GM10248 (cell line): ENCODE measurements at regions not wholly inside any gene's neighbourhood (a gene's known extent, or its start where the extent isn't known, plus 50 kb on each side); places are given as distances from the start of the nearest gene placed in this dataset.

ENCODE experiments used
- CTCF ChIA-PET: fragments of 300-600 bp; sonication (Branson Sonifier 250); formaldehyde crosslinking; extraction: SDS; loops from one replicate; lab custom pipeline; 2021; ENCODE audit warnings: antibody characterized with exemption; lab: Yijun Ruan, JAX
- POLR2A ChIA-PET: fragments of 350-650 bp; sonication (Branson Sonifier 250); formaldehyde crosslinking; extraction: SDS; loops from one replicate; lab custom pipeline; 2020; ENCODE audit warnings: antibody characterized with exemption; lab: Yijun Ruan, JAX
- DNase-seq: peaks from one replicate; pipeline ENCODE4 v3.0.0; 2012; ENCODE audit errors: extremely low spot score
- CTCF ChIP-seq: IDR thresholded peaks from 2 replicates; pipeline ENCODE4 v1.5.1; 2012; ENCODE audit warnings: mild to moderate bottlenecking, low read depth; ENCODE audit errors: extremely low read depth, missing control alignments, control extremely low read depth

GRCh38 chr3:178393146-178393545 is 143.1 kb upstream of the KCNMB2 start:
- TF ChIP-seq CTCF, result no peak
- DNase-seq, result no peak
- CTCF ChIA-PET, result interaction anchor here (1.2 to 1.6 kb wide), 2 partner anchors 11 to 30 kb away, joined by 3 read pairs; no protein-coding TSS in a partner anchor
- POLR2A ChIA-PET, result no interaction called here

DNA sequence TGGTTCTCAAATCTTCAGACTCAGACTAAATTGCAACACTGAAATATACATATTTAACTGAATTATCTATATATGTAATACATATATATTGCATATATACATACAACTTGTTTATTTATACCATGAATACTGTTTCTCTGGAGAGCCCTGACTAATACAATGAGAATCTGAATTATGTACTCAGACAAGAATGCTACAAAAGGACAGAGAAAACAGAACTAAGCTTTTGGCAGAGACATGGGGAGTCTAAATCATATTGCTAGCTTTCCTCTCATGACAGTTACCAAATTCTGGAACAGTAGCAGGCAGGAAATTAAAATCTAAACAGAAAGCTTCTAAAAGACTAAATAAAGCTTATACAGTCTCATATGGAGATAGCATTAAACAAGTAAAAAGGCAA is 142.4 kb upstream of the KCNMB2 start:
- DNase-seq, result no peak
- POLR2A ChIA-PET, result no interaction called here
- CTCF ChIA-PET, result interaction anchor here (0.9 to 1.7 kb wide), 5 partner anchors 9 to 602 kb away, joined by 3 to 11 read pairs (median 3); no protein-coding TSS in a partner anchor
- TF ChIP-seq CTCF, result no peak

GRCh38 chr3:178396318-178396717 is 139.9 kb upstream of the KCNMB2 start:
- POLR2A ChIA-PET, result no interaction called here
- DNase-seq, result no peak
- TF ChIP-seq CTCF, result no peak
- CTCF ChIA-PET, result interaction anchor here (0.7 kb wide), 1 partner anchor 13 kb away, joined by 3 read pairs; no protein-coding TSS in a partner anchor

DNA sequence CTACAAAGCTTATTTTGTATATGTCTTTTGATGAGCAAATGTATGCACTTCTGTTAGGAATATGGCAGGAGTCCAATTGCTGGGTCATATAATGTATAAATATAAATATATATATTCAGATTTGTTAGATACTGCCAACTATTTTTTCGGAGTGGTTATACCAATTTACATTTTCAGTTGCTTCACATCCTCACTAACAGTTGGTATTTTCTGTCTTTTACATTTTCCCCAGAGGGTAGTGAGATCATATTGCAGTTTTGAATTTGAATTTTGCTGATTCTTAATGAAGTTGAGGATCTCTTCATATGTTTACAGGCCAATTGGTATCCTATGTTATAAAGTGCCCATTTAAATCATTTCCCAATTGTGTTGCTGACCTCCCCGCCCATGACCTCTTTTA is 139.0 kb upstream of the KCNMB2 start:
- POLR2A ChIA-PET, result no interaction called here
- no peak for TF ChIP-seq CTCF
- DNase-seq, result no peak
- CTCF ChIA-PET, result no interaction called here

- ChIA-PET POLR2A (no interaction called here), CTCF (no interaction called here)
- no peak for DNase-seq
- TF ChIP-seq CTCF, result no peak
These were observed 138.4 kb upstream of the KCNMB2 start for GRCh38 chr3:178397836-178398235.

- no peak for DNase-seq
- no peak for TF ChIP-seq CTCF
- ChIA-PET POLR2A (interaction anchor here (0.6 kb wide), 1 partner anchor 345 kb away, joined by 3 read pairs; no protein-coding TSS in a partner anchor), CTCF (interaction anchor here (1.0 to 1.7 kb wide), 9 partner anchors 11 to 42 kb away, joined by 3 to 6 read pairs (median 3); no protein-coding TSS in a partner anchor)
These were observed 131.3 kb upstream of the KCNMB2 start for GRCh38 chr3:178404961-178405360.
